NB4 (cell line): ENCODE measurements at regions not wholly inside any gene's neighbourhood (a gene's known extent, or its start where the extent isn't known, plus 50 kb on each side); places are given as distances from the start of the nearest gene placed in this dataset.

Experiments used
- DNase-seq: peaks from one replicate; pipeline ENCODE4 v3.0.0; 2010; ENCODE audit warnings: low read depth
- H3K4me3 ChIP-seq: one replicate; pipeline ENCODE4 v1.5.1; 2011; ENCODE audit warnings: mild to moderate bottlenecking, low read depth, low read length, moderate library complexity
- MYC ChIP-seq: IDR thresholded peaks from 2 replicates; pipeline ENCODE4 v1.6.1; 2011; ENCODE audit warnings: low read depth, low read length
- POLR2A ChIP-seq: IDR thresholded peaks from 2 replicates; pipeline ENCODE4 v1.6.1; 2011; ENCODE audit warnings: mild to moderate bottlenecking; ENCODE audit not compliant: insufficient read length; ENCODE audit errors: extremely low read depth
- TF ChIP-seq, protein P1 (sequence below): IDR thresholded peaks from one replicate; pipeline ENCODE4 v1.5.1; 2012; ENCODE audit warnings: low read depth, low read length
- TF ChIP-seq, protein P2 (sequence below): IDR thresholded peaks from 2 replicates; pipeline ENCODE4 v1.6.1; 2011; ENCODE audit warnings: low read depth, low read length

DNA sequence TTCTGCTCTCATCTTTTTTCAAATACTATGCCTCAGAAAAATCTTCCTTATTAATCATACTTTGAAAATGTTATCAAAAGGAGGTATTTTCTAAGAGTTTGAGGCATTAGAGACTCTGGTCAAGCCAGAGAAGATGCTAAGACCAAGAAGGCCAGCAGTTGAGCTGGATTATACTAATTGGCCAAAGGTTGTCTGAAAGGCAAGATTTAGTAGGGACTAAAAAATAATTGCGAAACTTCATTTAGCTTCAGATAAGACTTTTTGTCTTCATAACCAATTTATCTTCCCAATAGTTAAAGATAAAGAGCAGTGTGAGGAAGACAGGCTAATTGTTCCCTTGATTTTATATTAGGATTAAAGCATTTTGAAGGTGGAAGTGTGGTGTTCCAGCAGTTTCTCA lies 1412.4 kb upstream of the PCDH7 start:
- TF ChIP-seq MYC (no peak), POLR2A (no peak)
- TF ChIP-seq, protein P1, sequence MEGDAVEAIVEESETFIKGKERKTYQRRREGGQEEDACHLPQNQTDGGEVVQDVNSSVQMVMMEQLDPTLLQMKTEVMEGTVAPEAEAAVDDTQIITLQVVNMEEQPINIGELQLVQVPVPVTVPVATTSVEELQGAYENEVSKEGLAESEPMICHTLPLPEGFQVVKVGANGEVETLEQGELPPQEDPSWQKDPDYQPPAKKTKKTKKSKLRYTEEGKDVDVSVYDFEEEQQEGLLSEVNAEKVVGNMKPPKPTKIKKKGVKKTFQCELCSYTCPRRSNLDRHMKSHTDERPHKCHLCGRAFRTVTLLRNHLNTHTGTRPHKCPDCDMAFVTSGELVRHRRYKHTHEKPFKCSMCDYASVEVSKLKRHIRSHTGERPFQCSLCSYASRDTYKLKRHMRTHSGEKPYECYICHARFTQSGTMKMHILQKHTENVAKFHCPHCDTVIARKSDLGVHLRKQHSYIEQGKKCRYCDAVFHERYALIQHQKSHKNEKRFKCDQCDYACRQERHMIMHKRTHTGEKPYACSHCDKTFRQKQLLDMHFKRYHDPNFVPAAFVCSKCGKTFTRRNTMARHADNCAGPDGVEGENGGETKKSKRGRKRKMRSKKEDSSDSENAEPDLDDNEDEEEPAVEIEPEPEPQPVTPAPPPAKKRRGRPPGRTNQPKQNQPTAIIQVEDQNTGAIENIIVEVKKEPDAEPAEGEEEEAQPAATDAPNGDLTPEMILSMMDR, result no peak
- TF ChIP-seq, protein P2, sequence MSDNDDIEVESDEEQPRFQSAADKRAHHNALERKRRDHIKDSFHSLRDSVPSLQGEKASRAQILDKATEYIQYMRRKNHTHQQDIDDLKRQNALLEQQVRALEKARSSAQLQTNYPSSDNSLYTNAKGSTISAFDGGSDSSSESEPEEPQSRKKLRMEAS, result no peak
- H3K4me3 ChIP-seq, result no peak overlapping the region

DNA sequence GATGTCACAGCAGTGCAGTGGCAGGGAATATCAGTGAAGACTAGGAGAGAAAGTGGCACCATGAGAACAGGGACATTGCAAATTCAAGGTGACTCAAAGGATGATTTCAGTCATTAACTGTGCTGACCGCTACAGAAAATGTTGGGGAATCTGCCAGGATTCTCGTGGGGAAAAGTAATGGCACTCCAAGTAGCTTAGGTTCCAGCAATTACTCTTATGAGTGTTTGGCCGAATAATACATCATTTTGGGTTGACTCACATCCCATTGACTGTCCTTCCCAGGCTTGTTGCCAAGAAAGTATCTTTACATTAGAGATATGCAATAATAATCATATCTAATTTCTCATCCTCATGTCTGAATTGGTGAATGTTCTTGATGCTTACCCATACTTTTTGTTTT lies 1411.1 kb upstream of the PCDH7 start:
- DNase-seq, result no peak
- TF ChIP-seq POLR2A (no peak), MYC (no peak)
- TF ChIP-seq, protein P2, result no peak
- TF ChIP-seq, protein P1, result no peak
- H3K4me3 ChIP-seq, result no peak overlapping the region

More for the DNA sequence above, 1412.4 kb upstream of the PCDH7 start:
- DNase-seq, result no peak

DNA sequence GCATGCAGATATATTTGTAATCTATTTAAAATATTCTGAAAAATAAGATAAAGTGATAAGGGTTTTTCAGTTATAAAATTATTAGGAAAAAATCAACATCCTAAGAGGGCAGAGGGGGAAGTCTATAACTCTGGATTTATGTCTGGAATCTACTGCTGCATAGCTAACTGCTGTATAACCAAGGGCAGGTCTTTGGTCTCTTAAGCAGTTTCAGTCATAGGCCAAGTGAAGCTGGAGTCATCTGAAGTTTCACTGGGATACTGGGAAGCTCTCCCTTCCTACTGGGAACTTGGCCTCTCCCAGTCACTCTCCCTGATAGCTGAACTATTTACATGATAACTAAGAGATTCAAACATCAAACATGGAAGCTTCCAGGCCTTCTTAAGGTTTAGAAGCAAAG lies 1409.9 kb upstream of the PCDH7 start:
- TF ChIP-seq POLR2A (no peak), MYC (no peak)
- TF ChIP-seq, protein P2, result no peak
- TF ChIP-seq, protein P1, result no peak
- H3K4me3 ChIP-seq, result no peak overlapping the region
- no peak for DNase-seq

DNA sequence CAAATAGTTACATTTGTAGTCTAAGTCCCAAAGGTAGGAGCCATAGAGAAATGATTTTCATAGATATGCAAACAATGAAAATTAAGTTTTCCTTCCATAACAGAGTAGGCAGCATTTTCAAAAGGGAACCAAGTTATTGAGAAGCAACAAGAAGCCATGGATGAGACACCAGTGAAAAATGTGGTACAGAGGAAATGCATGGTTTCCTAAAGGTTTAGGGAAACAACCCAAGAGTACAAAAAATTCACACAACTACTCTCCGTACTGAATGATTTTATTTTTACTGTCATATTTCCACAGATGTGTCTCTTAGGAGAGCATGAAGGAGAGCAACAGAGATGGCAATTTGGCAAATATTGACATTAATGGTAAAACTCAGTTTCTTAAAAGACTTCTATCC lies 1408.9 kb upstream of the PCDH7 start:
- TF ChIP-seq, protein P1, result no peak
- TF ChIP-seq, protein P2, result no peak
- no peak for TF ChIP-seq MYC
- no peak for TF ChIP-seq POLR2A
- DNase-seq, result no peak
- no peak overlapping the region for H3K4me3 ChIP-seq

DNA sequence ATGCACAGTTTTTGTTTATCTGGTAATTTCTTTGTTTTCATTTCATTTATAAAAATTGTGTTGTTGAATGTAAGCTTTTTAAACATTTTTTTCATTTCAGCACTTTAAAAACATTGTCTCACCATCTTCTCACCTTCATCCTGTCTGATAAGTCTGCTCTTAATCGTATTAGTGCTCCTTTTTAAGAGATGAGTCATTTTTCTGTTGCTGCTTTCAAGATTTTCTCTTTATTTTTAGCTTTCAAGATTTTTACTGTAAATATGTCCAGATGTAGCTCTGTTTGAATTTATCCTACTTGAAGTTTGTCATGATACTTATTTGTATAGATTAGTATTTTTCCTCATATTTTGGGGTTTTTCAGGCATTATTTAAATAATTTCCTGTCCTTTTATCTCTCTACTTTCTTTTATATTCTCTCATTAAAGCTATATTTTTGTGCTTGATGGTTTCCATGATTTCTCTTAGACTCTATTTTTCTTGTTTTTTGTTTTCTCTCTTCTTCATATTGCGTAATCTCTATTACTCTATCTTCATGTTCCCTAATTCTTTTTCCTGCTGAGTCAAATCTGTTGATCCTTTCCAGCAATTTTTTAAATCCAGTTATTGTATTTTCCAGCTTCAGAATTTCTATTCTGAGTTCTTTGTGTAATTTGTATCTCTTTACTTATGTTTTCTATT lies 1400.4 kb upstream of the PCDH7 start:
- no peak for DNase-seq
- H3K4me3 ChIP-seq, result no peak overlapping the region
- TF ChIP-seq, protein P2, result no peak
- TF ChIP-seq, protein P1, result no peak
- TF ChIP-seq POLR2A, result no peak
- TF ChIP-seq MYC, result no peak
